HG03378 (cell line): ENCODE measurements at regions not wholly inside any gene's neighbourhood (a gene's known extent, or its start where the extent isn't known, plus 50 kb on each side); places are given as distances from the start of the nearest gene placed in this dataset.
"Not testable (repeated sequence)": the region's sequence is repeated elsewhere in the genome, so short reads cannot be mapped to it uniquely, and the experiment has no call there.

Experiments used
- ATAC-seq: cut with Tn5 transposase; IDR thresholded peaks from one replicate; pipeline ENCODE4 v1.9.1; 2021; ENCODE audit warnings: mild to moderate bottlenecking, moderate library complexity; ENCODE audit not compliant: unreplicated experiment

GRCh38 chr5:107012371-107012770 is 658.4 kb downstream of the EFNA5 start:
- ATAC-seq, result no peak

DNA sequence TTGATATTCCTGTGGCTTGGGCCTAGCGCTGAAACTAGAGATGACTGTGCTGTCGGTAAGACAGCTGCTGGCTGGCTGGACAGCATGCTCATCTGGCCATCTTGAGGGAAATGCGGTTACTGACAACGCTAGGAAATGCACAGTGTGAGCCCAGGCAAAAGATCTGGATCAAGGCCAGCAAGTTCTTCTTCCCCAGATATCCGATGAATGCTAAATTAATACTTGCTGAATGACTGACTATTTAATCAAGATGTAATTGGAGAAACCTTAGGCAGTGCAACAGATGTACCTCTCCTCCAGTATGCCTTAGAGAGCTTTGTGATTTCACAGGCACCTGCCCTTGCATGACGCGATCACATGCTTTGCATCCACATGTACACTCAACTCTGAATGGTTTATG is 659.1 kb downstream of the EFNA5 start:
- ATAC-seq, result no peak

GRCh38 chr5:107010060-107010459 is 660.7 kb downstream of the EFNA5 start:
- ATAC-seq, result no peak

DNA sequence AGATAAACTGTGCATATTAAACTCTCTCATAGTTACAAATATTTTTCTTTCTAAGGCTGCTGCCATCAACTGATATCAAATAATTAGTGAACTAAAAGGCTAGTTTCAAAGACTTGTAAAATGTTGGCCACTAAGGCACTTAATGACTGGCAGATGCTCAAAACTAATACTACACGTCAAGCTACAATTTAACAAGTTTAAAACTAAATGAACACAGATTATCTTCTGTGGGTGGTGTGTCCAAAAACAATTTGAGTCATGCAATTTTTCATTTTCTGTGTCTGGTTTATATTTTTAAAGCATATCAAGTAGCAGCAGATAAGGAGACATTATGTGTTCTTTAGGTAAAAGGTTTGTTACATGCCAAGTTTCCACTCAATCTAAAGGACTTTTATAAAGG is 665.1 kb downstream of the EFNA5 start:
- no peak for ATAC-seq

GRCh38 chr5:107005161-107005560 is 665.6 kb downstream of the EFNA5 start:
- ATAC-seq, result no peak

GRCh38 chr5:107002115-107002514 is 668.6 kb downstream of the EFNA5 start:
- no peak for ATAC-seq

- ATAC-seq, result not testable (repeated sequence)
Measured at GRCh38 chr5:106999506-106999905, 671.2 kb downstream of the EFNA5 start.

DNA sequence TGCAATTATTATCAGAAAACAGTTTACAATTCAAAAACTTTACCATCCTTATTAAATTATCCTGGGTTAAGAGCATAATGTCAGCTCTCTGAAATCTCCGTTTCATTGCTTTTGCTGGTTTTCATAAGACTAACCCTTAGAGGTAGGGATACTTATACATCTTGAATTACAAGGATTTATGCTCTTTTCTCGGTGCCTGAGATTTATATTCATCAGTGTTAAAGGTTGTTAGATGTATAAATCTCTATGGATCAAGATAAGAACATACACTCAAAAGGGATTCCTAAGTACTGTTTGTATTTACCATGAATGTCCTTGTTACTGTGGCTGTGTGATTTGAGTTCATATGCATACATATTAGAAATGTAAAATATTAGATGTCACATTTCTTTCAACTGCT is 684.7 kb downstream of the EFNA5 start:
- ATAC-seq, result no peak

GRCh38 chr5:106985174-106985573 is 685.6 kb downstream of the EFNA5 start:
- ATAC-seq, result no peak

- ATAC-seq, result not testable (repeated sequence)
Measured at GRCh38 chr5:106979178-106979577, 691.6 kb downstream of the EFNA5 start.

DNA sequence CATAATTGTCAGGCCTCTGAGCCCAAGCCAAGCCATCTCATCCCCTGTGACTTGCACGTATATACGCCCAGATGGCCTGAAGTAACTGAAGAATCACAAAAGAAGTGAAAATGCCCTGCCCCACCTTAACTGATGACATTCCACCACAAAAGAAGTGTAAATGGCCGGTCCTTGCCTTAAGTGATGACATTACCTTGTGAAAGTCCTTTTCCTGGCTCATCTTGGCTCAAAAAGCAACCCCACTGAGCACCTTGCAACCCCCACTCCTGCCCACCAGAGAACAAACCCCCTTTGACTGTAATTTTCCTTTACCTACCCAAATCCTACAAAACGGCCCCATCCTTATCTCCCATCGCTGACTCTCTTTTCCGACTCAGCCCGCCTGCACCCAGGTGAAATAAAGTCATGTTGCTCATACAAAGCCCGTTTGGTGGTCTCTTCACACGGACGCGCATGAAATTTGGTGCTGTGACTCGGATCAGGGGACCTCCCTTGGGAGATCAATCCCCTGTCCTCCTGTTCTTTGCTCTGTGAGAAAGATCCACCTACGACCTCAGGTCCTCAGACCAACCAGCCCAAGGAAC is 692.1 kb downstream of the EFNA5 start:
- ATAC-seq, result not testable (repeated sequence)

GRCh38 chr5:106976363-106976762 is 694.4 kb downstream of the EFNA5 start:
- ATAC-seq, result no peak

- no peak for ATAC-seq
Measured at GRCh38 chr5:106974272-106974671, 696.5 kb downstream of the EFNA5 start.

DNA sequence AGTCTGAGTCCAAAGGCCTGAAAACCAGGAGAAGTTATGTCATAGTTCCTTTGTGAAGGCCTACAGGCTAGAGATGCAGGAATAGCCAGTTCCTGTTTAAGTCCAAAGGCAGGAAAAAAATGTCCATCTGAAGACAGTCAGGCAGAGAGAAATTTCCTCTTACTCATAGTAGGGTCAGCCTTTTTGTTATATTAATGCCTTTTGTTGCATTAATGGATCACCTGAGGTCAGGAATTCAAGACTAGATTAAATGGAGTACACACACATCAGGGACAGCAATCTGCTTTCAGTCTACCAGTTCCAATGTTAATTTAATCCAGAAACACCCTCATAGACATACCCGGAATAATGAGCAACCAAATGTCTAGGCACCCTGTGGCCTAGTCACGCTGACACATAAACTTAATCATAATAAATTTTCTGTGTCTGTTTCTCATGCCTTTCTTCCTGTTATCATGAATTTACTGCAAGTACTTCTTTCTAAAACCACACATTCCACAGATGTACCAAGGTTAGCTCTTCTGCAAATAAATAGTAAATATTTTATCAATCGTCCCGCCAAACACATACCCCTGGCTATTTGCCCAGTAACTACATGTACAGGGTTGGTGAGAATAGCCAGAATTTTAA is 703.9 kb downstream of the EFNA5 start:
- ATAC-seq, result no peak

DNA sequence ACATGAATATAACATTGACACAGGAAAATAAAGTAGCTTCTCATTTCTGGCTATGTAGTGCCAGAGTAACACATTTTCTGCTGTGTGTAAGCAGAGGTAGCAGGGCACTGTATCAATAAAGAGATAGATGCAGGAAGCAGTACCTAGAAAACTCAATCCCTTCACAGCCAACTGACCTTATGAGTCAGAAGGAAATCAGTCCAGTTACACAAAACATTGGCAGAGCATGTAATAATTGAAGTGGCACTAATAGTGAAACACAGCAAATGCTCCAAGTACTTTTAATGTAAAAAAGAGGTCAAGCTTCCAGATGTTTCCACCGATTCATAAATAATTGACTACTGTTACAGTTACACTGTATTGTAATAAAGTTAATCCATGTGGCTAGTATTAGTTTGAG is 706.6 kb downstream of the EFNA5 start:
- peak; percentile 76 for ATAC-seq

DNA sequence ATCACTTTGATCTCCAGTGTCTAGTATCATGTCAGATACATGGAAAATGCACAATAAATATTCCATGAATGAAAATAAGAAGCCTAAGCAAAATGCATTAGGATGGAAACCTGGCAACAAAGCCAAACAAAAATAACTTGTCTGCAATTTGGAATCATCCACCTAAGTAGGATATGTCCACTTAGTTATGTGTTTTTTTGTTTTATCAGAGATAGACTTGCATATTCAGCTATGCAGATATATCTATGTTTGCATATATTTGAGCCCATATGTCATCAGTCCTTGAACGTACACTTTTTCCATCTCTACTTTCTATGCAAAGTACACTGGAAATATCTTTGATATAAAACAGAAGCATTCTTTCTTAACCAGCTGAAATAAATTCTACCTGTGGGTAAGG is 707.1 kb downstream of the EFNA5 start:
- no peak for ATAC-seq

DNA sequence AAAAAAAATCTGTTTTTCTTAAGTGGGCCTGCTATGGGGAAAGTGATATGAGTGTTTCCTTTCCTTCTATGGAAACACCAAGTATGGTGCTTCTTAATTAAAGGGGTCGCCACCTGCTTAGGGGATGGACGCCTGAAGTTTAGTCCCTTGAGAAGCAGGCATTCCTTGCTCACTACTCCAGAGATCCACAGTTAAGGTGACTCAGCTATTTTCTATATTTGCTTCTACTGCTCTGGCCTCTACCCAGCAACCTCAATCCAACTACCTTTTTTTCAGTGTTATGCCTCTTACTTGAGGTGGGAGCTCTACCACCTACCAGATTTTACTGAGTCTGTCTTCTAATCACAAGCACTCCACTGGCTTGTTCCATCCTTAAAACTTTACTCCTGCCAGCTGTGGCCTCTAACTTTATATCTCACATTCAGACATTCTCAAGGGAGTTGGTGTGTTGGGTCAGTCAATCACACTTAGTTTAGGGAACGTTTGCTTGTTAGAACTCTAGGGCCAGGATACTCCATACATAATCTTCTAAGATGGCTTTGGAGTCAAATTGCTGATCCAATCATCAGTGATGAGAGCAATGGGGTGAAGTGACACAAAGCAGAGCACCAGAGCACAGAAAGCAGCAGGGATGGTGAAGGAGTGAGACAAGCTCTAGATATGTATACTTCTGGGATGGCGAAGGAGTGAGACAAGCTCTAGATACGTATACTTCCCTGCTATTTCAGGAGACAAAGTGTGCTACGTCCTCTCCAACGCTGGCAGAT is 708.1 kb downstream of the EFNA5 start:
- ATAC-seq, result no peak

GRCh38 chr5:106959387-106959786 is 711.4 kb downstream of the EFNA5 start:
- ATAC-seq, result no peak

DNA sequence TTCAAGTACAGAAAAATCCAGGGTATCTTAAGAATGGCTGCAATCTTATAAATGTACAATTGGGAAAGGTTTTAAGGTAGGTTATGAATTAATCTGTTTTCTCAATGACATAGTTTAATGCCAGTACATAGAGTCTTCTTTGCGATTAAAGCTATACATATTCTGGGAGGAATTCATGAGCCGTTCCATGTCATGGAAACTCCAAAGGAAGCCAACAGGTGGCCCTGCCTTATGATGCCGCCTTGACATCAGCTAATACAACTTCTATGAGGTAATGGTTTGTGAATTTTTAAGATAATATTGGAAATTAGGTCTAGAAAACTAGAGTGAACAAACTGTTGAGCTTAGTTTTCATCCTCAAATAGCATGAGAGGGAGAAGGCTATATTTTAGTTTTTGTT is 713.4 kb downstream of the EFNA5 start:
- no peak for ATAC-seq

- no peak for ATAC-seq
Measured at GRCh38 chr5:106956886-106957285, 713.9 kb downstream of the EFNA5 start.

GRCh38 chr5:106956187-106956586 is 714.5 kb downstream of the EFNA5 start:
- ATAC-seq, result no peak

DNA sequence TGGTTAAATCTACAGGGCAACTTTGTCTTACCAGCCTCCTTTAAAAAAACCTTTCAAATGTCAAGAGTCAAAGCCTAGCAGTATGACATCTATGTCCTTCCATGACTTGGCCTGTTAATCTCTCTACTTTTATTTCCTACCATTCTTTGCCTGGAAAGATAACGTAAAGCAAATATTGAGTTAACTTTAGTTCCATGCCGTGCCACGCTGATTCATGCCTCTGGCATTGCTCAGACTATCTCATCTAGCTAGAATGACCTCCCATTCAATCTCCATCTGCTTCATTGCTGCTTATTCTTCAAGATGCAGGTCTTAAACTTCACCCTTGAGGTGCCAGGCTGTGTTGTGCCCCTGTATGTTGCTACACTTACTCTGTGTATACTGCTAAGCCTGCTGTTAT is 729.8 kb downstream of the EFNA5 start:
- ATAC-seq, result no peak
